ENCODE measurements at regions not wholly inside any gene's neighbourhood (a gene's known extent, or its start where the extent isn't known, plus 50 kb on each side); places are given as distances from the start of the nearest gene placed in this dataset.

DNA sequence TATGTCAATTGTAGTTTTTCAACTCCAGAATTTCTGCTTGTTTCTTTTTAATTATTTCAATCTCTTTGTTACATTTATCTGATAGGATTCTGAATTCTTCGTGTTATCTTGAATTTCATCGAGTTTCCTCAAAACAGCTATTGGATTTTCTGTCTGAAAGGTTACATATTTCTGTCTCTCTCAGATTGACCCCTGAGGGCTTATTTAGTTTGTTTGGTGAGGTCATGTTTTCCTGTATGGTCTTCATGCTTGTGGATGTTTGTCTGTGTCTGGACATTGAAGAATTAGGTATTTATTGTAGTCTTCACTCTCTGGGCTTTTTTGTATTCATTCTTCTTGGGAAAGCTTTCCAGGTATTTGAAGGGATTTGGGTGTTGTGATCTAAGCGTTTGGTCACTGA is 85.6 kb downstream of the SNAPC1 start:
- Histone ChIP-seq H3K9me3 (ENCODE audit: control insufficient read depth, insufficient read depth, low read length) (no peaks in the 10 kb centered on the region), H3K9ac (ENCODE audit: low read depth, low read length) (no peak overlapping the region), H3K4me1 (ENCODE audit: insufficient read depth, low read length) (no peaks in the 10 kb centered on the region), H3K36me3 (ENCODE audit: insufficient read depth, low read length) (no peaks in the 10 kb centered on the region)

DNA sequence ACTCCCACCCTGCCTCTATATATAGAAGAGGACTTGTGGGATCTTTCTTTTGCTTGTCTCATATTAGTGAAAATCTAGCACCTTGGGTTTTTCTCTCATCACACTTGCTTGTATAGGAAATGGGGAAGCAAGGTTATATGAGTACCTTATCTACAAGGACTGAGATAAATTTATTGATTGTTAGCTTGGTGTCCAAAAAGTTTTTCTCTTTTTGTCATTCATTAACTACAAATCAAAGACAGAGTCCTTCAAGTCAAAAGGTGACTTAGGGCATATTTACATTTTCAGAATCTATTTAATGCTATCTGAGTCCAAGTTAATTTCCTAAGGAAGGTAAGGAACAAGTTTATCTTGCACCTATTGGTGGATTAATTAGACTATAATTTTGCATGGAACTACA is 92.7 kb downstream of the SNAPC1 start:
- Histone ChIP-seq H3K9ac (ENCODE audit: low read depth, low read length) (no peak overlapping the region), H3K4me1 (ENCODE audit: insufficient read depth, low read length) (no peaks in the 10 kb centered on the region), H3K9me3 (ENCODE audit: control insufficient read depth, insufficient read depth, low read length) (no peaks in the 10 kb centered on the region), H3K36me3 (ENCODE audit: insufficient read depth, low read length) (no peaks in the 10 kb centered on the region)

DNA sequence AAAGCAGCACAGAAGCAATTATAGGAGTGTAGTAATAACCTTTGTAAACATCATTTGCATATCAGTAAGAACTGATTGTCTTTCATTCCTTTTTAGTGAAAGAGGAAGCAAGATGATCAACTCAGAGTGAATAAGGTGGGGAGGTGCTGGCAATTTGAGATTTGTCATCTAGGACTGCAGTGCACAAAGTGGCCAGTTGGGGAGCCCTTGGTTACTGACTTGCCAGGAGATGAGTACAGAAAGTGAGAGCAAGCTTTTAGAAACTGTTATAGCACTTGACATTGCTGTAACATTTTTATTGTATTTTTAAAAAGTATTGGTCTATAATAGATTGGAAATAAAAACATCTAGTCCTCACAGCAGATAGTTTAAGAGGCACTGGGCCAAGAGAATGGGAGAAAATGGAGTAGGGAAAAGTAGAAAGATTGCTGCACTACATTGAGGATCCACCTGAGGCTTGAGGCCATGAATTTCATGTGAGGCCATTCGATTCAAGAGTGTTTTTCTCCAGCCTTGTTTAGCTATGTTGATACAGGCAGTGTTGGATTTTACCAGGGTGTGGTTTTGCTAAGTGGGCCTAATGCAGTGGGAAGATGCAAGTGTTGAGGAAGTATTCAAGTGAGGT is 98.2 kb downstream of the SNAPC1 start:
- no peaks in the 10 kb centered on the region for H3K36me3 ChIP-seq (ENCODE audit: insufficient read depth, low read length)
- no peaks in the 10 kb centered on the region for H3K9me3 ChIP-seq (ENCODE audit: control insufficient read depth, insufficient read depth, low read length)
- H3K4me1 ChIP-seq (ENCODE audit: insufficient read depth, low read length): no peaks in the 10 kb centered on the region
- H3K9ac ChIP-seq (ENCODE audit: low read depth, low read length): no peak overlapping the region

DNA sequence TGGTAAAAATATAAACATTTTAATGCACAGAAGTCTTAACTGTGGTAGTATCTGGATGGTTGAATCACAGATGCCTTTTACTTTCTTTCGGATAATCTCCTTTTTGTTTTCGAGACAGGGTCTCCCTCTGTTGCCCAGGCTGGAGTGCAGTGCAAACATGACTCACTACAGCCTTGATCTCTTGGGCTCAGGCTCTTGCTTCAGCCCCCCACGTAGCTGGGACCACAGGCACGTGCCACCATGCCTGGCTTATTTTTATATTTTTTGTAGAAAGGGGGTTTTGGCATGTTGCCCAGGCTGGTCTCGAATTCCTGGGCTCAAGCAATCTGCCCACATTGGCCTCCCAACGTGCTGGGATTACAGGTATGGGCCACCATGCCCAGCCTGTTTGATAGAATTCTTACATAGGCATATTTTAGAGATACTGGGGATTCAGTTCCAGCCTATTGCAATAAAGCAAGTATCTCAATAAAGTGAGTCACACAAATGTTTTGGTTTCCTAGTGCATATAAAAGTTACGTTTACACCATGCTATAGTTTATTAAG is 99.2 kb downstream of the SNAPC1 start:
- Histone ChIP-seq H3K9ac (ENCODE audit: low read depth, low read length) (no peak overlapping the region), H3K4me1 (ENCODE audit: insufficient read depth, low read length) (no peaks in the 10 kb centered on the region), H3K9me3 (ENCODE audit: control insufficient read depth, insufficient read depth, low read length) (no peaks in the 10 kb centered on the region), H3K36me3 (ENCODE audit: insufficient read depth, low read length) (no peaks in the 10 kb centered on the region)

DNA sequence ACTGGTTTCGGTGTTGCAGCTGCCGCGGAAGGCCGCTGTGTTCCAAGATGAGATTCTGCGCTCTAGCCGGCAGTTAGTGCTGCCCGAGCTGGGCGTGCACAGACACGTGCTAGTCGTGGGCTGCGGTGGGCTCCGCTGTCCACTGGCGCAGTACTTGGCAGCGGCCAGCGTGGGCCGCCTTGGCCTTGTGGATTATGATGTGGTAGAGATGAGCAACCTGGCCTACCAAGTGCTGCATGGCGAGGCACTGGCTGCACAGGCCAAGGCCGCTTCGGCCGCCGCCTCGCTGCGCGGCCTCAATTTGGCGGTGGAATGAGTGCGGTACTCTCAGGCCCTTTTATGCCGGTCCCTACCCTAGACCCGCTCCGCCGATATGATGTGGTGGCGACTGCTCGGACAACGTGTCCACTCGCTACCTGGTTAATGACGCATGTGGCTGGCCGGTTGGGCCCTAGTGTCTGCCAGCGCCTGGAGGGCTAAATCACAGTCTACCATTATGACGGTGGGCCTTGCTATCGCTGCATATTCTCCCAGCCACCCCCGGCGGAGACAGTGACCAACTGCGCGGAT is 102.2 kb downstream of the SNAPC1 start:
- no peak overlapping the region for H3K9ac ChIP-seq (ENCODE audit: low read depth, low read length)
- H3K36me3 ChIP-seq (ENCODE audit: insufficient read depth, low read length): no peaks in the 10 kb centered on the region
- no peaks in the 10 kb centered on the region for H3K4me1 ChIP-seq (ENCODE audit: insufficient read depth, low read length)
- no peaks in the 10 kb centered on the region for H3K9me3 ChIP-seq (ENCODE audit: control insufficient read depth, insufficient read depth, low read length)

DNA sequence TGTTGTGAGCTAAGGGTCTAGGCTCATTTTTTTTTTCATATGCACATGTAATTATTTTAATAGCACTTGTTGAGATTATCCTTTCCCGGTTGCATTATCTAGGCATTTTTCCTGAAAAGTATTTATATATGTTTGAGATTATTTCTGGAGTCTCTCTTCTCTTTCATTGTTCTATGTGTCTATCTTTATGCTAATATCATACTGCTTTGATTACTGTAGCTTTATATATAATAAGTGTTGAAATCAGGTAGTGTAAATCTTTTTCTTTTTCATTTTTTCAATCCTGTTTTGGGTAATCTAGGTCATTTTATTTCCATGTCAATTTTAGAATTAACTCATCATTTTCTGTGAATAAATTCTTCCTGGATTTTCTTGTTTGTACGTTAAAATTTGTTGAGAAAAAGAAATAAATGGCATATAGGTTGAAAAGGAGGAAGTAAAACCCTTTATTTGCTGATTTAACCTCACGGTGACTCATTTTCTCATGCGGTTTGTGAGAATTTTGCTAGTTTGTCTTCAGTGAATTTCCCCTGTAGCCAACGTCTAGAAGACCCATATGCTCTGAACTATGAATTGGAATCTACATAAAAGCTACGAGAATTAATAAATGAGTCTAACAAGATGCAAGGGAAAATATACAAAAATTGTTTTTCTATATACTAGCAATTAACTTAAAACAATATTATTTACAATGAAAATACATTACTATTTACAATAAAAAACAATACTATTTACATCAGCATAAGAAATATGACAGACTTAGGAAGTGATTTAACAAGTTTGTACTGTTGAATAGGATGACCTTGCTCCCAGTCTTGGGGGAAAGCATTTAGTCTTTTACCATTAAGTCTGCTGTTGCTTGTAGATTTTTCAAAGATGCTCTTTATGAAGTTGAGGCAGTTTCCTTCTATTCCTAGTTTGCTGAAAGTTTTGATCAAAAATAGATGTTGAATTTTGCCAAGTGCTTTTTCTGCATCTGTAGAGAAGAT is 105.0 kb downstream of the SNAPC1 start:
- Histone ChIP-seq H3K36me3 (ENCODE audit: insufficient read depth, low read length) (no peaks in the 10 kb centered on the region), H3K9ac (ENCODE audit: low read depth, low read length) (no peak overlapping the region), H3K9me3 (ENCODE audit: control insufficient read depth, insufficient read depth, low read length) (no peaks in the 10 kb centered on the region; the same call in 1 of the 2 replicates), H3K4me1 (ENCODE audit: insufficient read depth, low read length) (no peaks in the 10 kb centered on the region)

DNA sequence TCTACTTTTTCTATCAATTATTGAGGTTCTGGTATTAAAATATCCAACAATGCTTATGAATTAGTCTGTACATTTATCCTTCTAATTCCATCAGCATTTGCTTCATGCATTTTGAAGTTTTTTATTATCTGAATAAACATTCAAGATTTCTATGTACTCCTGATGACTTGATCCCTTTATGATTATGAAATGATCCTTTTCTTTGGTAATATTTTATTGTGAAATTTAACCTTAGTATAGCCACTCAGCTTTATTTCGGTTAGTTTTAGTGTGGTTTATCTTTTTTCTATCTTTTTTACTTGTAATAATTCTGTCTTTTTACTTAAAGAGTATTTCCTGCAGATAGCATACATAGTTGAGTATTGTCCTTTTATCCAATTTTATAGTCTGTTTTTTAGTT is 106.6 kb downstream of the SNAPC1 start:
- Histone ChIP-seq H3K9ac (ENCODE audit: low read depth, low read length) (no peak overlapping the region), H3K9me3 (ENCODE audit: control insufficient read depth, insufficient read depth, low read length) (no peaks in the 10 kb centered on the region; the same call in 1 of the 2 replicates), H3K4me1 (ENCODE audit: insufficient read depth, low read length) (no peaks in the 10 kb centered on the region), H3K36me3 (ENCODE audit: insufficient read depth, low read length) (no peaks in the 10 kb centered on the region)

DNA sequence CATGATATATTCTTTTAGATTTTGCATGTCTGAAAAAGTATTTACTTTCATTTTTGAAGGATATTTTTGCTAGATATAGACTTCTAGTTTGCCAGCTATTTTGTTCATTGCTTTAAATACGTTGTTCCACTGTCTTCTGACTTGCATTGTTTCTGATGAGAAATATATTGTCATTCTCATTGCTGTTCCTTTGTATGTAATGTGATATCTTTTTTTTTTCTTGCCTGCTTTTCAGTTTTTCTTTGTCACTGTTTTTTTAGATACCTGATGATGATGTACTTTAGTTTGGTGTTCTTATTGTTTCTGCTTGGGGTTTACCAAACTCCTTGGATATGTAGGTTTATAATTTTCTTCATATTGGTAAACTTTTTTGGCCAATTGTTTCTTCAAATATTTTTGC is 107.9 kb downstream of the SNAPC1 start:
- H3K9ac ChIP-seq (ENCODE audit: low read depth, low read length): no peak overlapping the region
- no peaks in the 10 kb centered on the region; the same call in none of the 2 replicates for H3K9me3 ChIP-seq (ENCODE audit: control insufficient read depth, insufficient read depth, low read length)
- no peaks in the 10 kb centered on the region for H3K36me3 ChIP-seq (ENCODE audit: insufficient read depth, low read length)
- no peaks in the 10 kb centered on the region for H3K4me1 ChIP-seq (ENCODE audit: insufficient read depth, low read length)

DNA sequence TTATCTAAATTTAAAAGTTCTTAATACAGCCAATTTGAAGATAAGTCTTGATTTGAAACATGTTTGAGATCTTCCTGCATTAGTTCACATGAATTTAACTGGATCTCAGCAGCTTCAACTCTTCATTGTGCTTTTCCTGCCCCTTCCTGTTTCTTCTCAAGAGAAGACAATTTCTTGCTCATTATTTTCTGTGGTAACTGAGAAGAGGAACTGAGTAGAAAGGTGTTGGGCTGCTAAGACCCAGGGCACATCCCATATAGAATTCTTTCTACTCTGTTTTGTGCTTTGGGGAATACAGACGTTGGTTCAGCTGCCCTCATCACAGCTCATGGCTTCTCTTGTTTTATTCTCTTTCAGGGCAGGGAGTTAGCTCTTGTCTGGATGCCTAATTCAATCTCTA is 110.2 kb downstream of the SNAPC1 start:
- no peaks in the 10 kb centered on the region for H3K4me1 ChIP-seq (ENCODE audit: insufficient read depth, low read length)
- H3K9me3 ChIP-seq (ENCODE audit: control insufficient read depth, insufficient read depth, low read length): no peaks in the 10 kb centered on the region; the same call in none of the 2 replicates
- H3K36me3 ChIP-seq (ENCODE audit: insufficient read depth, low read length): no peaks in the 10 kb centered on the region
- no peak overlapping the region for H3K9ac ChIP-seq (ENCODE audit: low read depth, low read length)

DNA sequence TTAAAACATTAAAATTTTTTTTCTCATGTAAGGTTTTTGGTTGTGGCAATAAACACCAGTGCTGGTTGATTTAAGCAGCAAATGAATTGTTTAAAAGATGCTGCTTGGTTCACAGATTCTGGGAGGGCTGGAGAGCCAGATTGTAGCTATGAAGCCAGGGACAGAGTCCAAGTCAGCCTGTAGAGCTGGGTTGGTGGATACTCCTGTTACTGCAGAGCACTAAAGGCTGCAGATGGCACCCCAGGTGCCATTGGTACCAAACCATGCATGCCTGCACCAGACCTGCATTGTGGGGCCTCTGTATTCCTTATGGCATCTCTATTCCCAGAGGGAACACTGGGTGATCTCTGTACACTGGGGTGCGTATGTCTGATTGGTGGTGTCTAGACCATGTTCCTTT is 113.3 kb downstream of the SNAPC1 start:
- Histone ChIP-seq H3K9me3 (ENCODE audit: control insufficient read depth, insufficient read depth, low read length) (no peaks in the 10 kb centered on the region; the same call in none of the 2 replicates), H3K4me1 (ENCODE audit: insufficient read depth, low read length) (no peaks in the 10 kb centered on the region), H3K9ac (ENCODE audit: low read depth, low read length) (no peak overlapping the region), H3K36me3 (ENCODE audit: insufficient read depth, low read length) (no peaks in the 10 kb centered on the region)

DNA sequence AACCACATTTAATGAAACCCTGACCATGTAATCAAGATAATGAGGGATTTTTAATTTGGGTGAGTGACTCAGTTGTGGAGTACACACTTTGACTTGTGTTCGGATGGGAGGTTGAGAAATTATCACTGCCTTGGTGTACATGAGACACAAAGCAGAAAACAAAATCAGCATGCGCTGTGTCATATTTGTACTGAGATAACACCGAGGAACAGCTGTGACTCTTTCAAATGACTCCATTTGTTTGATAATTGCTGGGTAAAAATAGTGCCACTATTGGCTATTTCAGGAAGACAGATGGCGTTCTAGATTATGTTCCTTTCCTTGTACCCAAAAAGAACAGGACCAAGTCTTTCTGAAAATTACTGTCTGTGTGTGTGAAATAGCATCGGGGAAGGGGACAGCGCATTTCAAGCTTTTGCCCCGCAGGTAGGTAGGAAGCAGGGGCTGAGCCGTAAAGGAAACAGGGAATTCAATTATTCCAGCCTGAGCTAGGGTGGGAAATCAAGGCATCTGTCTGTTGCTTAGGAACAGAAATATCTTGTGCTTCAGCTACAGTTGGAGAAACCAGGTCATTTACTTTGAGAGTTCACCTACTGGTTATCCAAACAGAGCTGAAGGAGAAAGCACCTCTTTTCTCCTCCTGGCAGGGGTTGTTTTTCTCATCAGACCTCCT is 114.3 kb downstream of the SNAPC1 start:
- Histone ChIP-seq H3K36me3 (ENCODE audit: insufficient read depth, low read length) (no peaks in the 10 kb centered on the region), H3K9ac (ENCODE audit: low read depth, low read length) (no peak overlapping the region), H3K9me3 (ENCODE audit: control insufficient read depth, insufficient read depth, low read length) (no peaks in the 10 kb centered on the region; the same call in 1 of the 2 replicates), H3K4me1 (ENCODE audit: insufficient read depth, low read length) (no peaks in the 10 kb centered on the region)

DNA sequence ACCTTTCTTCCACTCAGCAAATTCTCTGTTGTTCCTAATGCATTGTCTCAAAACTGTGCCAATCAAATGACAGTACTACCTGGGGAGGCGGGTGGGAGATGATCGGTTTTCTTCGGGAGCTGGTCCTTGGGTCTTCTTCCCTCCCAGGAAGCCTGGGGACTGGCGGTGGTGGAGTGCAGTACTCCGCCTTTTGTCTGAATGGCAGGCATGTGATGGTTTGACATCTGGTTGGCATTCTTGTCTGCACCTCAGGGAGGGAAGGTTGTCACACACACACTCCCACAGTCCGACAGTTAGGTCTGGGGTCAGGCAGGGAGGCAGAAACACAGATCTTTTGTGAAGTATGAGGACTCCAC is 114.8 kb downstream of the SNAPC1 start:
- Histone ChIP-seq H3K36me3 (ENCODE audit: insufficient read depth, low read length) (no peaks in the 10 kb centered on the region), H3K9ac (ENCODE audit: low read depth, low read length) (no peak overlapping the region), H3K4me1 (ENCODE audit: insufficient read depth, low read length) (no peaks in the 10 kb centered on the region), H3K9me3 (ENCODE audit: control insufficient read depth, insufficient read depth, low read length) (no peaks in the 10 kb centered on the region; the same call in 1 of the 2 replicates)

DNA sequence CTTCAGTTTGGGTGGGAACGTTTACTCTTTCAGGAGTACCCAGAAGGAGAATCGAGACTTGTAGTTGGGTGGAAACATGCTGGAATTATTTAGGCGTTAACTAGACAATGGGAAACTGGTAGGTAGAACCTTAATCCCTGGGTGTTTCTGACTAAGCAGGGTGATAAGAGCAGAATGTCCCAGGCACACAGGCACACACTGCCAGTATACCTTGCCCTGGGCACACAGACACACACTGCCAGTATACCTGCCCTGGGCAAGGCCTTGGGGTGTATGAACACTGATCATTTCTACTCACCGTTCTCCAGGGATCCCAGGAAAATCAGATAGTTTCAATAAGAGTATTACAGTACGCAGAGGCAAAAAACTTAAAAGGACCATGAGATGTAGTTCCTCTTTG is 115.5 kb downstream of the SNAPC1 start:
- Histone ChIP-seq H3K9me3 (ENCODE audit: control insufficient read depth, insufficient read depth, low read length) (no peaks in the 10 kb centered on the region; the same call in 1 of the 2 replicates), H3K4me1 (ENCODE audit: insufficient read depth, low read length) (no peaks in the 10 kb centered on the region), H3K36me3 (ENCODE audit: insufficient read depth, low read length) (no peaks in the 10 kb centered on the region), H3K9ac (ENCODE audit: low read depth, low read length) (no peak overlapping the region)

DNA sequence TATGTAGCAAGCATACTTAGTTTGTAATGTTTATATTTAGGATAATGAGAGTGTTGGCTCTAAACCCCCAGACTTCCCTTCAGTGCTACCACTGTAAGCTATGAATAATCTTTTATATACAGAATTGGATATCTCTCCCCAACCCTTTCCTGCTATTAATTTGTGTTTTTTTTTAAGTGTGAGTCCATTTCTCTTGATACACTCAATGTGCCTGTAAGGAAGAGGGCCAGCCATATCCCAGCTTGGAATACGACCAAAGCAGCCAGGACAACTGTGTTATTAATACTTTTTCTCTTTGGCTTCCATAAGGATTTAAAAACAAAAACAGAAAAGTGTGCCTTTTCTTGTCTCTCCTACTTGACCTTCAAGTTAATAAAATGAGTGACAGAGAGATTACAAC is 116.7 kb downstream of the SNAPC1 start:
- Histone ChIP-seq H3K9ac (ENCODE audit: low read depth, low read length) (no peak overlapping the region), H3K4me1 (ENCODE audit: insufficient read depth, low read length) (no peaks in the 10 kb centered on the region), H3K36me3 (ENCODE audit: insufficient read depth, low read length) (no peaks in the 10 kb centered on the region), H3K9me3 (ENCODE audit: control insufficient read depth, insufficient read depth, low read length) (no peaks in the 10 kb centered on the region; the same call in 1 of the 2 replicates)

All from ES-I3 (cell line).